ENCODE measurements at regions not wholly inside any gene's neighbourhood (a gene's known extent, or its start where the extent isn't known, plus 50 kb on each side); places are given as distances from the start of the nearest gene placed in this dataset.
A peak's percentile ranks its signal among the peaks of the same experiment; 100 is the strongest.

GRCh38 chr3:177611752-177612334, 414.6 kb upstream of the TBL1XR1 start:
- no peak overlapping the region for H3K27ac ChIP-seq (ENCODE audit: low read depth, low read length)
- H3K9me3 ChIP-seq (ENCODE audit: control insufficient read depth, insufficient read depth, low read length) = no peaks in the 10 kb centered on the region
- DNase-seq (ENCODE audit: low read depth, low spot score) = no peak
- no peaks in the 10 kb centered on the region for H3K27me3 ChIP-seq (ENCODE audit: control insufficient read depth, insufficient read depth, low read length)
- CTCF ChIA-PET = interaction anchor here (1.5 kb wide), 1 partner anchor 773 kb away, joined by 5 read pairs; no protein-coding TSS in a partner anchor
- no peak for TF ChIP-seq CTCF (IDR thresholded peaks at IDR 0.05; ENCODE audit: low read depth, low read length)
- POLR2A ChIA-PET = interaction anchor here (0.7 kb wide), 1 partner anchor 179 kb away, joined by 3 read pairs; no protein-coding TSS in a partner anchor
- H3K4me3 ChIP-seq (ENCODE audit: low read depth, low read length) = no peak overlapping the region

- Histone ChIP-seq H3K4me3 (ENCODE audit: low read depth, low read length) (no peak overlapping the region), H3K9me3 (ENCODE audit: control insufficient read depth, insufficient read depth, low read length) (no peaks in the 10 kb centered on the region), H3K27ac (ENCODE audit: low read depth, low read length) (no peak overlapping the region), H3K27me3 (ENCODE audit: control insufficient read depth, insufficient read depth, low read length) (no peaks in the 10 kb centered on the region)
- POLR2A ChIA-PET = interaction anchor here (0.7 kb wide), 2 partner anchors 155 to 347 kb away, joined by 4 to 8 read pairs; no protein-coding TSS in a partner anchor
- no peak for TF ChIP-seq CTCF (IDR thresholded peaks at IDR 0.05; ENCODE audit: low read depth, low read length)
- no peak for DNase-seq (ENCODE audit: low read depth, low spot score)
- CTCF ChIA-PET = interaction anchor here (0.8 kb wide), 2 partner anchors 18 to 740 kb away, joined by 3 to 5 read pairs; no protein-coding TSS in a partner anchor
Observed at GRCh38 chr3:177613901-177614300, 416.6 kb upstream of the TBL1XR1 start.

DNA sequence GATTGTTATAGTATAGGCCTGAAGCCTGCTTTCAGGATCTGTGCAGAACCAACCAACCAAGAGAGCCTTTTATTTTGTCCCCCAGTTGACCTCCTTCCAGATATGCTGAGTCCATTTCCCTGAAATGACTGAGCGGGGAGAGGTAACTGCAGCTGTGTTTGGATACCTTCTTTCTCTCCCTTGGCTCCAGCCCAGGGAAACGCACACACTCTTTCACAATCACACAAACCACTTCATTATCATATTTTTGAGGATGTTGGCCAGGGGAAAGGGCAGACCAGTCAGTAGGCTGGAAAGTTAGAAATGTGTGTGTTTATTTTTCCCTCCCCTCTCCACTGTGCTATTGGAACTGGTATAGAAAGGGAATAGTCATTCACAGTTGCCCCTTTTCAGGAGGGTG, 417.7 kb upstream of the TBL1XR1 start:
- POLR2A ChIA-PET = interaction anchor here (0.9 kb wide), 1 partner anchor 18 kb away, joined by 4 read pairs; no protein-coding TSS in a partner anchor
- Histone ChIP-seq H3K27ac (ENCODE audit: low read depth, low read length) (no peak overlapping the region), H3K4me3 (ENCODE audit: low read depth, low read length) (no peak overlapping the region), H3K27me3 (ENCODE audit: control insufficient read depth, insufficient read depth, low read length) (no peaks in the 10 kb centered on the region), H3K9me3 (ENCODE audit: control insufficient read depth, insufficient read depth, low read length) (no peaks in the 10 kb centered on the region)
- TF ChIP-seq CTCF (IDR thresholded peaks at IDR 0.05; ENCODE audit: low read depth, low read length) = no peak
- CTCF ChIA-PET = interaction anchor here (0.6 to 1.6 kb wide), 6 partner anchors 16 to 770 kb away, joined by 3 to 4 read pairs (median 3); no protein-coding TSS in a partner anchor
- DNase-seq (ENCODE audit: low read depth, low spot score) = peak; percentile 95

DNA sequence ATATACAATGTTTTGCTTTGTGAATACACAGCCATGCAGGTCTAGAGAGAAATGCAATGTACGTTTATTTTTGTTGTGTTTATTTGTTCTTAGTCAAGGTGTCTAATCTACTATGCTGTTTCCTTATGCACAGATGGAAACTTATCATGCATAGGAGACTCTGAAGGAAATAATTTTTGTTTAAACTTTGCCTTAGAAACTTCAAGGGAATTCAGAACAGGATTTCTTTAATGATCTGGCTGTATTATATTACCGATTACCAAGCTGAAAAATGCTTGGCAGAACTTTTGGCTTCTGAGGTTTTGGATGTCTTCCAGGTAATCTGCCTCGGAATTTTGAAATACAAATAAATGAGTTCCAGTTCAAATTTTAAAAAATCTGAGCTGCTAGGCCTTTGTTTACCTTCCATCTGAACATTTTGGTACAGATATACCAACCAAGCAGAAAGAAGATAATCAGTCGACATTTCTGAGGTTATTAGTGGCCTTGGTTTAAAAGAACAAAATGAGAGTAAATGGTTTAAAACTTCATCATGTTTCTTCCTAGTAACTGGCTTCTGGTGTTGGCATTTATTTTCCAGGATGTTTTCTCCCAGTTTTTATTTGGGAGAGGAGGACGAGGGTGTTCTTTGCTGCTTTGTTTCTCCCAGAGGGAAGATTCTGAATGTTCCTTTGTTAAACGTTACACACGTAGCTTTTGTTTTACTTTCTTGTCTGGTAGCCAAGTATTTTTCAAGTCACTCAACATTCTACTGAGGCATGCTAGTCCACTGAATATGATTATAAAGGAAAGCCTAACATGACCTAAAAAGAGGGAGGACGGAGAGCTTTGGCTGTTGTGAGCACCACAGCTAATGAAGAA, 421.8 kb upstream of the TBL1XR1 start:
- no peak overlapping the region for H3K4me3 ChIP-seq (ENCODE audit: low read depth, low read length)
- CTCF ChIA-PET = no interaction called here
- no peaks in the 10 kb centered on the region for H3K27me3 ChIP-seq (ENCODE audit: control insufficient read depth, insufficient read depth, low read length)
- H3K27ac ChIP-seq (ENCODE audit: low read depth, low read length) = peak overlapping the region; percentile 59
- H3K9me3 ChIP-seq (ENCODE audit: control insufficient read depth, insufficient read depth, low read length) = no peaks in the 10 kb centered on the region
- TF ChIP-seq CTCF (IDR thresholded peaks at IDR 0.05; ENCODE audit: low read depth, low read length) = no peak
- DNase-seq (ENCODE audit: low read depth, low spot score) = no peak
- POLR2A ChIA-PET = no interaction called here

- ChIA-PET POLR2A (no interaction called here), CTCF (no interaction called here)
- DNase-seq (ENCODE audit: low read depth, low spot score) = no peak
- Histone ChIP-seq H3K27ac (ENCODE audit: low read depth, low read length) (no peak overlapping the region), H3K27me3 (ENCODE audit: control insufficient read depth, insufficient read depth, low read length) (no peaks in the 10 kb centered on the region), H3K9me3 (ENCODE audit: control insufficient read depth, insufficient read depth, low read length) (no peaks in the 10 kb centered on the region), H3K4me3 (ENCODE audit: low read depth, low read length) (no peak overlapping the region)
- no peak for TF ChIP-seq CTCF (IDR thresholded peaks at IDR 0.05; ENCODE audit: low read depth, low read length)
Observed at GRCh38 chr3:177620073-177620472, 422.8 kb upstream of the TBL1XR1 start.
